Right renal cortex interstitium (tissue), 3 donors: ENCODE measurements at regions not wholly inside any gene's neighbourhood (a gene's known extent, or its start where the extent isn't known, plus 50 kb on each side); places are given as distances from the start of the nearest gene placed in this dataset.

Source experiments
- DNase-seq, 3 donors: peaks; one replicate each; pipeline ENCODE4 v3.0.0-alpha.2; 2013; ENCODE audit warnings: low read depth in 3 of 3, low spot score in 2 of 3

- no peak for DNase-seq
Measured at GRCh38 chr12:112559784-112560183, 141.0 kb downstream of the PTPN11 start.

GRCh38 chr12:112564160-112564784 lies 145.5 kb downstream of the PTPN11 start:
- no peak for DNase-seq

- DNase-seq: no peak
Measured at GRCh38 chr12:112568641-112569040, 149.9 kb downstream of the PTPN11 start.

GRCh38 chr12:112570096-112570495 lies 151.3 kb downstream of the PTPN11 start:
- no peak for DNase-seq

GRCh38 chr12:112573141-112573540 lies 154.4 kb downstream of the PTPN11 start:
- DNase-seq: no peak

GRCh38 chr12:112574896-112575558 lies 156.3 kb downstream of the PTPN11 start:
- DNase-seq: no peak

GRCh38 chr12:112575559-112576067 lies 156.9 kb downstream of the PTPN11 start:
- DNase-seq: no peak

GRCh38 chr12:112577473-112578329 lies 159.0 kb downstream of the PTPN11 start:
- DNase-seq: no peak

- no peak for DNase-seq
Measured at GRCh38 chr12:112584266-112584722, 165.5 kb downstream of the PTPN11 start.

GRCh38 chr12:112586148-112586783 lies 167.5 kb downstream of the PTPN11 start:
- DNase-seq: no peak

- no peak for DNase-seq
Measured at GRCh38 chr12:112589275-112589674, 170.5 kb downstream of the PTPN11 start.

GRCh38 chr12:112590281-112590680 lies 171.5 kb downstream of the PTPN11 start:
- DNase-seq: no peak

GRCh38 chr12:112591488-112591887 lies 172.7 kb downstream of the PTPN11 start:
- DNase-seq: no peak

GRCh38 chr12:112595410-112595809 lies 176.7 kb downstream of the PTPN11 start:
- no peak for DNase-seq

GRCh38 chr12:112597986-112598385 lies 179.2 kb downstream of the PTPN11 start:
- no peak for DNase-seq

GRCh38 chr12:112598626-112599025 lies 179.9 kb downstream of the PTPN11 start:
- no peak for DNase-seq

GRCh38 chr12:112599871-112600270 lies 181.1 kb downstream of the PTPN11 start:
- no peak for DNase-seq

- no peak for DNase-seq
Measured at GRCh38 chr12:112602150-112602549, 183.4 kb downstream of the PTPN11 start.

GRCh38 chr12:112606611-112607365 lies 184.8 kb upstream of the RPH3A start:
- DNase-seq: no peak

- DNase-seq: no peak
Measured at GRCh38 chr12:112607427-112607826, 184.1 kb upstream of the RPH3A start.
